Endodermal cell (in vitro differentiated cells): ENCODE measurements at regions not wholly inside any gene's neighbourhood (a gene's known extent, or its start where the extent isn't known, plus 50 kb on each side); places are given as distances from the start of the nearest gene placed in this dataset.

Source experiments
- DNase-seq: peaks from one replicate; pipeline ENCODE4 v3.0.0-alpha.2; 2017
- H3K27ac ChIP-seq: 2 replicates; pipeline ENCODE4 v1.5.1; 2013; ENCODE audit warnings: mild to moderate bottlenecking, low read depth, low read length, moderate library complexity
- H3K27me3 ChIP-seq: 2 replicates; pipeline ENCODE4 v1.6.1; 2013; ENCODE audit warnings: mild to moderate bottlenecking, low read length, moderate library complexity; ENCODE audit not compliant: insufficient read depth, control insufficient read depth, poor library complexity, severe bottlenecking
- H3K36me3 ChIP-seq: 2 replicates; pipeline ENCODE4 v1.7.0; 2013; ENCODE audit warnings: mild to moderate bottlenecking, low read length, moderate library complexity; ENCODE audit not compliant: control insufficient read depth, insufficient read depth
- H3K4me1 ChIP-seq: one replicate; pipeline ENCODE4 v1.7.0; 2013; ENCODE audit warnings: low read length; ENCODE audit not compliant: control insufficient read depth, insufficient read depth
- H3K4me3 ChIP-seq: 2 replicates; pipeline ENCODE4 v1.5.1; 2013; ENCODE audit warnings: mild to moderate bottlenecking, low read length, moderate library complexity
- H3K9ac ChIP-seq: 2 replicates; pipeline ENCODE4 v1.6.1; 2013; ENCODE audit warnings: mild to moderate bottlenecking, low read length, moderate library complexity; ENCODE audit not compliant: poor library complexity, severe bottlenecking; ENCODE audit errors: extremely low read depth
- H3K9me3 ChIP-seq: 2 replicates; pipeline ENCODE4 v1.6.1; 2013; ENCODE audit warnings: mild to moderate bottlenecking, low read length, moderate library complexity; ENCODE audit not compliant: control insufficient read depth
- H3K27ac Mint-ChIP-seq: 2 replicates; pipeline ENCODE4 v1.8.0; 2020; ENCODE audit warnings: mixed read lengths
- H3K27me3 Mint-ChIP-seq: 2 replicates; pipeline ENCODE4 v1.8.0; 2021; ENCODE audit warnings: mild to moderate bottlenecking, mixed read lengths; ENCODE audit not compliant: insufficient read depth
- H3K36me3 Mint-ChIP-seq: 2 replicates; pipeline ENCODE4 v1.8.0; 2020; ENCODE audit warnings: low read depth, mixed read lengths
- H3K4me1 Mint-ChIP-seq: 2 replicates; pipeline ENCODE4 v1.8.0; 2020; ENCODE audit warnings: mixed read lengths
- H3K4me3 Mint-ChIP-seq: 2 replicates; pipeline ENCODE4 v1.8.0; 2020; ENCODE audit warnings: mild to moderate bottlenecking, moderate library complexity, mixed read lengths
- H3K9me3 Mint-ChIP-seq: 2 replicates; pipeline ENCODE4 v1.8.0; 2020; ENCODE audit warnings: mild to moderate bottlenecking, mixed read lengths
- WGBS, 2 experiments: methylation state at CpG; one replicate each; pipeline versions ENCODE4 v1.1.5 to v1.1.7; 2013; ENCODE audit warnings: missing lambda C conversion rate in 2 of 2, mixed read lengths in 1 of 2; ENCODE audit not compliant: insufficient coverage in 1 of 2, insufficient read length in 1 of 2; 5-methylcytosine and 5-hydroxymethylcytosine counted together
- TF ChIP-seq, protein P1 (sequence below): fragments of 200-600 bp; sonication (generic); conservative IDR thresholded peaks from 2 replicates; pipeline ENCODE4 v1.5.0; 2021; ENCODE audit warnings: antibody characterized with exemption, mild to moderate bottlenecking

DNA sequence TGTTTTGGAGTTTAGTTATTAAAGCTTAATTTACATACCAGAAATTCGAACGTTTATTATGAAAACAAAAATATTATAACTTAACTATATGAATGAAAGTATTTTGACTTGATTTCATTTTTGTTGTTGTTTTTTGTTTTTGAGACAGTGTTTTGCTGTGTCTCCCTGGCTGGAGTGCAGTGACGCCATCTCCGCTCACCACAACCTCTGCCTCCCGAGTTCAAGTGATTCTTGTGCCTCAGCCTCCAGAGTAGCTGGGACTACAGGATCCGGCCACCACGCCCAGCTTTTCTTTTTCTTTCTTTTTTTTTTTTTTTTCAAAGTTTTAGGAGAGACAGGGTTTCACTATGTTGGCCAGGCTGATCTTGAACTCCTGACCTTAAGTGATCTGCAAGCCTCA lies 392.6 kb downstream of the PCDH17 start:
- TF ChIP-seq, protein P1, sequence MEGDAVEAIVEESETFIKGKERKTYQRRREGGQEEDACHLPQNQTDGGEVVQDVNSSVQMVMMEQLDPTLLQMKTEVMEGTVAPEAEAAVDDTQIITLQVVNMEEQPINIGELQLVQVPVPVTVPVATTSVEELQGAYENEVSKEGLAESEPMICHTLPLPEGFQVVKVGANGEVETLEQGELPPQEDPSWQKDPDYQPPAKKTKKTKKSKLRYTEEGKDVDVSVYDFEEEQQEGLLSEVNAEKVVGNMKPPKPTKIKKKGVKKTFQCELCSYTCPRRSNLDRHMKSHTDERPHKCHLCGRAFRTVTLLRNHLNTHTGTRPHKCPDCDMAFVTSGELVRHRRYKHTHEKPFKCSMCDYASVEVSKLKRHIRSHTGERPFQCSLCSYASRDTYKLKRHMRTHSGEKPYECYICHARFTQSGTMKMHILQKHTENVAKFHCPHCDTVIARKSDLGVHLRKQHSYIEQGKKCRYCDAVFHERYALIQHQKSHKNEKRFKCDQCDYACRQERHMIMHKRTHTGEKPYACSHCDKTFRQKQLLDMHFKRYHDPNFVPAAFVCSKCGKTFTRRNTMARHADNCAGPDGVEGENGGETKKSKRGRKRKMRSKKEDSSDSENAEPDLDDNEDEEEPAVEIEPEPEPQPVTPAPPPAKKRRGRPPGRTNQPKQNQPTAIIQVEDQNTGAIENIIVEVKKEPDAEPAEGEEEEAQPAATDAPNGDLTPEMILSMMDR = no peak
- WGBS, 2 experiments = 90% methylated on average over 5 of the region's 7 CpGs; no CpG with 5 or more reads in 1 of the 2 experiments
- Mint-ChIP-seq H3K36me3 (no peaks in the 10 kb centered on the region), H3K4me3 (no peak overlapping the region), H3K9me3 (no peaks in the 10 kb centered on the region), H3K4me1 (peaks cover 7% of the 10 kb centered on the region), H3K27ac (no peak overlapping the region), H3K27me3 (no peaks in the 10 kb centered on the region)
- no peak overlapping the region for H3K4me3 ChIP-seq
- H3K9ac ChIP-seq = no peak overlapping the region
- no peaks in the 10 kb centered on the region for H3K27me3 ChIP-seq
- DNase-seq = no peak
- no peak overlapping the region for H3K27ac ChIP-seq
- no peaks in the 10 kb centered on the region for H3K4me1 ChIP-seq
- no peaks in the 10 kb centered on the region for H3K9me3 ChIP-seq
- no peaks in the 10 kb centered on the region for H3K36me3 ChIP-seq

DNA sequence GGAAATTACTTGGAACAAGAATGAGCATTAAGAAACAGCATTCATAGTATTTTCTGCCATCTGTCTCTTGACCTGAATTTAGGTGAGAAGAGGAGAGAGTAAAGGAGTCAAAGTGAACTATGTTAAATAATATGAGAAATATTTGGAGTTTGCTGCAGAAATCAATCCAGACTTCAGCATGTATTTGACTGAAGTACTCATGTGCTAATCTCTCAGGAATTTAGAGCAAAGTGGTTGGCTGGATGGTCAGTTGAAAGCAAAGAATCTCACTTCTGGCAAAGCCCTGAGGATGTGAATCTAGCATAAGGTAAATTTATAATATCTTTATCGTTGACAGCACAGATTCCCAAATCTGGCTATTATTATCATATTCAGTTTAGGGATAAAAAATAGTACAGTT lies 394.3 kb downstream of the PCDH17 start:
- no peaks in the 10 kb centered on the region for H3K27me3 Mint-ChIP-seq
- no peaks in the 10 kb centered on the region for H3K27me3 ChIP-seq
- H3K9me3 ChIP-seq = no peaks in the 10 kb centered on the region
- no peak for DNase-seq
- no peaks in the 10 kb centered on the region for H3K36me3 Mint-ChIP-seq
- no peaks in the 10 kb centered on the region for H3K9me3 Mint-ChIP-seq
- H3K36me3 ChIP-seq = no peaks in the 10 kb centered on the region
- no peak overlapping the region for H3K4me3 ChIP-seq
- no peak overlapping the region for H3K27ac Mint-ChIP-seq
- H3K4me1 ChIP-seq = no peaks in the 10 kb centered on the region
- no peak overlapping the region for H3K9ac ChIP-seq
- WGBS, 2 experiments = no CpG with 5 or more reads among the region's 1 CpG
- peaks cover 7% of the 10 kb centered on the region for H3K4me1 Mint-ChIP-seq
- no peak overlapping the region for H3K27ac ChIP-seq
- no peak overlapping the region for H3K4me3 Mint-ChIP-seq
- TF ChIP-seq, protein P1 = no peak

DNA sequence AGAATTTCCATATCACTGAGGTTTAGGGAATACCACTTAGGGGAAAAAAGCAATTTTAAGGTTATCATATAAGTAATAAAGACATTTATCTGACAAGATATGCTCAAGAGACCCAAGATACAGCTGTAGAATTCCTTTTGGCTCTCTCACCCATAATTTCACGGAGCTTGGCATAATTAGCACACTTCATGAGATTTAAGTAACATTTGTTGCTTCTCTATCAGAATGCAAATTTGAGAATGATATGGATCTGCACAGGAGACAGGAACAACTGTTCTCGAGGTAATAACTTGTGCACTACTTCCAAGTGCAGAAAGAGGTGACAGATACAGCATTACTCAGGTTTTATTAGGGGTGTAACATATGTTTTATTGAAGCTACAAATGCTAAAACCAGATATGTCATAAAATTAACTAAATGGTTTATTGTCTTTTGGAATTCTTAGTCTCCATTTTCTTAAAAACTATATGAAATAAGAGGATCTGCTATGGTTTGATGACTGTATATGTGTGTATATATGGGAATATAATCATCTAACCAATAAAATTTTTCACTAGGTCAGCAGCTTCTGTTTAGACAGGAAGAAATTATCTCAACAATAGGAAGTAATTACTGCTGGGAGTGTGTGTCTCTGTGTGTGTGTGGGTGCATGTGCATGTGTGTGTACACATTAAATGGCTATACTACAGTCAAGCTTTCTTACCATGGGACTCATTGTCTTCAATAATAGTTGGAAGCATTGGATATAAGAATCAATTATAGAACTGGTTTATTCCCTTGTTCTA lies 401.3 kb downstream of the PCDH17 start:
- Histone ChIP-seq H3K4me3 (no peak overlapping the region), H3K36me3 (no peaks in the 10 kb centered on the region), H3K4me1 (no peaks in the 10 kb centered on the region), H3K9ac (no peak overlapping the region), H3K27ac (no peak overlapping the region), H3K27me3 (no peaks in the 10 kb centered on the region), H3K9me3 (no peaks in the 10 kb centered on the region)
- Mint-ChIP-seq H3K9me3 (no peaks in the 10 kb centered on the region), H3K4me3 (no peak overlapping the region), H3K27me3 (no peaks in the 10 kb centered on the region), H3K36me3 (no peaks in the 10 kb centered on the region), H3K4me1 (no peaks in the 10 kb centered on the region), H3K27ac (no peak overlapping the region)
- TF ChIP-seq, protein P1 = no peak
- no peak for DNase-seq
- 98 to 100% methylated on average over 1 to 2 of the region's 2 CpGs for WGBS, 2 experiments
